ENCODE measurements at regions not wholly inside any gene's neighbourhood (a gene's known extent, or its start where the extent isn't known, plus 50 kb on each side); places are given as distances from the start of the nearest gene placed in this dataset.

DNA sequence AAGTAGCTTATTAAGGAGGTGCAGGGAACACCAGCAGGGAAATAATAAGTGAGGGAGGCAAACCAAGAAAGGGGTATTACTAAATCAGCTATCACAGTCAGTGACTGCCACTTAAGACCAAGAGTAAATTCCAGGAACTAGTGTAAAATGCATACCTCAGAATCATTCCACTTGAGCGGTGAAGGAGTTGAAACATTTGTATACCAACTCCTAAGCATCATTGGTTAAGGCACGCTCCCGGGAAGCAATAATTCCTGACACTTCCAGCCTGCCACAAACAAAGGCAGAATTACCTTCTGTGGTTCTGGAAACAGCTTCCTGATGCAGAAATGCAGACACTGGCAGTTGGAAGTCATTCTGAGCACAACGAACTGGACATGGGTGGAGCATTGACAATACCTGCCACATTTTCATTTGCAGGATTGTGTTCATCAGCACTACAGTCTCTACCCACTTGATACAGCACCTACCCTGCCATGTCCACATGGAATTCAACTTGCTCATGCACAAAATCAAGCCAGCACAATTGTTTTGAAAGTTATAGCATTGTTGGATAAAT, 82.1 kb downstream of the PPP1R2C start:
- no peak for TF ChIP-seq CTCF (conservative IDR thresholded peaks at IDR 0.05)
- Mint-ChIP-seq H3K4me3 (no peak overlapping the region), H3K27ac (no peak overlapping the region), H3K27me3 (no peaks in the 10 kb centered on the region), H3K36me3 (no peaks in the 10 kb centered on the region), H3K9me3 (no peaks in the 10 kb centered on the region), H3K4me1 (ENCODE audit: unreplicated experiment) (peaks cover 16% of the 10 kb centered on the region)
- no peak for DNase-seq (ENCODE audit: extremely low spot score, unreplicated experiment)

DNA sequence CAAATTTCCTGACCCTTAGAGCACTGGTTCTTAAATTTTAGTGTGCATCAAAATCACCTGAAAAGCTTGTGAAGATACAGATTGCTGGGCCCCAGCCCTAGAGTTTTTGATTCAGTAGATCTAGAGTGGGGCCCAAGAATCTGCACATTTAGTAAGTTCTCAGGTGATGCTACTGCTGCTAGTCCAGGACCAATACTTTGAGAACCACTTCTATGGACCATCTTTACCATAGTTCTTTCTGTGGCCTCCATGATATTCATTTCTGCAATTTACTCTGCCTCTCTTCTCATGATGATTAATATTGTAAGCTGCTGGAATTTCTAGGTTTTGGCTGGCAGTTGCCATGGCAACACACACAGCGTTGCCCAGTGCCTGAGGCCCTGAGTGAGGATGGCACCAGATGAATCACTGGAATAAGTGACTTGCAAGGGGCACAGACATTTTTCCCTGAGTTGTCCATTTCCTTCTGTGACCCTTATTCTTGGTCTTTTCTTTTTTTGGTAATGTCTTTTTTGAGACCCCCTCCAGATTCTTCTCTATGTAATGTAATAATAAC, 83.6 kb downstream of the PPP1R2C start:
- Mint-ChIP-seq H3K4me3 (no peak overlapping the region), H3K36me3 (no peaks in the 10 kb centered on the region), H3K9me3 (no peaks in the 10 kb centered on the region), H3K27me3 (no peaks in the 10 kb centered on the region), H3K4me1 (ENCODE audit: unreplicated experiment) (peaks cover 16% of the 10 kb centered on the region), H3K27ac (no peak overlapping the region)
- DNase-seq (ENCODE audit: extremely low spot score, unreplicated experiment), result no peak
- no peak for TF ChIP-seq CTCF (conservative IDR thresholded peaks at IDR 0.05)

- Mint-ChIP-seq H3K27ac (no peak overlapping the region), H3K27me3 (no peaks in the 10 kb centered on the region), H3K4me3 (no peak overlapping the region), H3K9me3 (no peaks in the 10 kb centered on the region), H3K36me3 (no peaks in the 10 kb centered on the region), H3K4me1 (ENCODE audit: unreplicated experiment) (peaks cover 6% of the 10 kb centered on the region)
- no peak for DNase-seq (ENCODE audit: extremely low spot score, unreplicated experiment)
- TF ChIP-seq CTCF (conservative IDR thresholded peaks at IDR 0.05), result no peak
Observed at GRCh38 chrX:42691196-42691595, 86.8 kb downstream of the PPP1R2C start.

GRCh38 chrX:42686706-42687105, 91.3 kb downstream of the PPP1R2C start:
- H3K36me3 Mint-ChIP-seq, result no peaks in the 10 kb centered on the region
- no peak overlapping the region for H3K27ac Mint-ChIP-seq
- H3K9me3 Mint-ChIP-seq, result no peaks in the 10 kb centered on the region
- DNase-seq (ENCODE audit: extremely low spot score, unreplicated experiment), result no peak
- no peak overlapping the region for H3K4me3 Mint-ChIP-seq
- H3K27me3 Mint-ChIP-seq, result no peaks in the 10 kb centered on the region
- no peaks in the 10 kb centered on the region for H3K4me1 Mint-ChIP-seq (ENCODE audit: unreplicated experiment)
- no peak for TF ChIP-seq CTCF (conservative IDR thresholded peaks at IDR 0.05)

DNA sequence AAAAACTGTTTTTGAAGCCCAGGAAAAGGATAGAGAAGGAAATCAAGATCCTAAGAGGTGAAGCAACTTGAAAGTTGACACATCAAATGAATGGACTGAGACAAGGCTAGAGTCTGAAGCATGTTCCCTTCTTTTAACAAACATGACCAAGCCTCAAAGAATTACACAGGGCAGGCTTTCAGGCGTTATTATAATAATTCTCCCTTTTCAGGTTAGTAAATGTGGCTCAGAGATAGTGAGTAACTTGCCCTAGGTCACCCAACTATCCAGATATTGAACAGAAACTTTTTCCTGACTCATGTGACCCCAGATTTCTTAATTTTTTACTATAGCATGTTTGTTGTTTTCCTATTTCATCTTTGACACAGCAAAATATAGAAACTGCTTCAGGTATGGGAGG, 91.7 kb downstream of the PPP1R2C start:
- Mint-ChIP-seq H3K27ac (no peak overlapping the region), H3K36me3 (no peaks in the 10 kb centered on the region), H3K9me3 (no peaks in the 10 kb centered on the region)

More for the DNA sequence above, 91.7 kb downstream of the PPP1R2C start:
- H3K4me3 Mint-ChIP-seq, result no peak overlapping the region
- DNase-seq (ENCODE audit: extremely low spot score, unreplicated experiment), result no peak
- H3K4me1 Mint-ChIP-seq (ENCODE audit: unreplicated experiment), result peaks cover 3% of the 10 kb centered on the region
- no peaks in the 10 kb centered on the region for H3K27me3 Mint-ChIP-seq
- TF ChIP-seq CTCF (conservative IDR thresholded peaks at IDR 0.05), result no peak
